ENCODE measurements at regions not wholly inside any gene's neighbourhood (a gene's known extent, or its start where the extent isn't known, plus 50 kb on each side); places are given as distances from the start of the nearest gene placed in this dataset.
A peak's percentile ranks its signal among the peaks of the same experiment; 100 is the strongest.

DNA sequence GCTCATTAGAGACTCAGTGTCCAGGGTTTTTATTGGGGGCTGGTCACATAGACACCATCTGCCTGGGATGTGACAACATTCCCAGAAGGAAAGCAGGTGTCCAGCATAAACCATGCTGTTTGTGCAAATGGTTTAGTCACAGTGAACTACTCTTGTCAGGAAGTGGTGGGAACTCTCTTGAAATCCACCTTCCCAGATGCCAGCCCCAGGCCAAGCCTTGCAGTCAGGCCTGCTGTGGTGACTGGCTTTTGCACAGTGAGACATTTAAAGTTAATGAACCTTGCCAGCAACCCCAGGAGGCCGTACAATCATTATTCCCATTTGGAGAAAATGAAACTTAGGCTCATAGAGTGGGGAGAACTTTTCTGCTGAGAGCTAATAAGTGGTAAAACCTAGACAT, 242.5 kb upstream of the KCNG1 start:
- no peak for DNase-seq

DNA sequence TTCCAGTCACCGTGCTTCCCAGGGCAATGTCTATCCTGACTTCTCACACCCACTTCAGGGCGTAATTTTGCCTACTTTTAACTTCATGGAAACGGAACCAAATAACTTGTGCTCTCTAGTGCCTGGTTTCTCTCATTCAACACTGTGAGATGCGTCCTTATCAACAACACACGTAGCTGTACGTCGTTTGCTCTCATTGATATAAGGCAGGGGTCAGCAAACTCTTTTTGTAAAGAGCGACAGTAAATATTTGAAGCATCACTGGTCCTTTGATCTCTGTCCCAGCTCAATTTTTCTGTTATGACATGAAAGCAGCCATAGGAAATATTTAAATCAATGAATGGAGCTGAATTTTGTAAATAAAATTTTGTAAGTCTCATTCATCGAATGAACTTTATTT, 239.3 kb upstream of the KCNG1 start:
- no peak for DNase-seq

DNA sequence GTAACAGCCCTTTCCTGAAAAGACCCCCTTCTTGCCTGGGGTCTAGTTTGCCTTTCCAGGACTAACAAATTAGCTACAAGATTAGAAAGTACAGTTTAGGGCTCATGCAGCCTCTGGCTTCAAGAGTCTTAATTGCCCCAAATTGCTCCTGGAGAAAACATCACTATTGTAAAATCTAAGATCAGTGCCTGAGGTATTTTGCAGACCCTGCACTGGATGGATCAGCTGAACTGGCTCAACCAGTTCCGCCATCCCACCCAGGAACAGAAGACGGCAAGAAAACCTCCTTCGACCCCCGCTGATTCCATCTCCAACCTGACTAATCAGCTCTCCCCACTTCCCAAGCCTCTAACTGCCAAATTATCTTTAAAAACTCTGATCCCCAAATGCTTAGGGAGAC, 236.5 kb upstream of the KCNG1 start:
- no peak for DNase-seq

DNA sequence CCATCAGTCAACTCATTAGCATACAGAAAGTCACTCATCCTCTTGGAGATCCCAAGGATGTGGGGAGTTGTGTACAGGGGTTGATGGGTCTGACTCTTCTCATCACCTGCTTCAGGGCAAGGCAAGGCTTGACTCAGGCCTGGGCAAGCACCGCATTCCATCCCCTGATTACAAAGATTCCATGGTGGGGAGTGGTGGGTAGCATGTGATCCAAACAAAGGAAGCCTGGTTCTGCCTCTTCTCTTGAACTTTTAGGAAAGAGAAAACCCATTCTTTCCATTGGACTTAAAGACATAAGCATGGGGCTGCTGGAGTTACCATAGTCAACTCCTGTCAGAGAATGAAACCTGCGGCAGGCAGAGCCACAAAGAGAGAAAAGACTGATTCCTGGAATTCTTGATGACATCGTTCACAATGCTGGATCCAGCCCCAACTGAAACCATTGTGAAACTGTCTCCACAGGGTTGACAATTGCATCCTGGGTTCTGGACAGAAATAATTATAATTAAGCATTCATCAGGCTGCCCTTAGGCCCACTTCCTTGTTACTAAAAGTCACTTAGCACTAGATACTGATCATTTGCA, 235.8 kb upstream of the KCNG1 start:
- DNase-seq, result no peak

DNA sequence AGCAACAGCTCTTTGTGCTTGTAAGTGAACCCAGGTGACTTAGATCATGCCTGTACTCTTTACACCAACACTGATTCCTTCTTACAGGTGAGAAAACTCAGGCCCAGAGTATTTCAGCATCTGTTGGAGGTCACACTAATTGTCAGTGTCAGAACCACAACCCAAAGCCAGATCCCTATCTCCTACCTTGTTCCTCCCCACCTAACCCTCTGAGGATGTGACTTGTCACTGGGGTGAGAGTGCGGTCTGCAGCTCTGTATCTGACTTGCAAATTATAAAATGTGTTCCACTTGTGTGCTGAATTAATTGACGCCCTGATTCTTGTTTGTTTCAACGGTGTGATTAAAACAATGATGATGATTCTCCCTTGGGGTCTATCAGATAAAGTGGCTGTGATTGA, 232.5 kb upstream of the KCNG1 start:
- DNase-seq, result no peak

DNA sequence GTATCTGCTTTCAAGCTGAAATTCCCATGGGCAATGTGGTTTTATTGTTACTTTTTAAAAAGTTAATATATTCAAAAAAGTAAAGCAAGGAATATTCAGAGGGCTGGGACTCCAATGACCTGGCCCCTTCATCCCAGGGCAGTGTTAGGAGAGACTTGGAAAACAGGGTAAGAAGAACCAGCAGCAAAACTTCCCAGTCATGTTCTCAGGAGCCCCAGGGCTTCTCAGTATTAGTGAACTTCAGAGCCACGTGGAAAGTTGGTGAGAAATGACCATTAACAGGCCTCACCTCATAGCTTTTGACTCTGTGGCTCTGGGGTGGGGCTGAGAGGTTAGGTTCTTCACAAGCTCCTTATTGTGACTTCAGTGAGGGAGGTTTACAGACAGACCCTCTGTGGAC, 230.4 kb upstream of the KCNG1 start:
- DNase-seq, result no peak

DNA sequence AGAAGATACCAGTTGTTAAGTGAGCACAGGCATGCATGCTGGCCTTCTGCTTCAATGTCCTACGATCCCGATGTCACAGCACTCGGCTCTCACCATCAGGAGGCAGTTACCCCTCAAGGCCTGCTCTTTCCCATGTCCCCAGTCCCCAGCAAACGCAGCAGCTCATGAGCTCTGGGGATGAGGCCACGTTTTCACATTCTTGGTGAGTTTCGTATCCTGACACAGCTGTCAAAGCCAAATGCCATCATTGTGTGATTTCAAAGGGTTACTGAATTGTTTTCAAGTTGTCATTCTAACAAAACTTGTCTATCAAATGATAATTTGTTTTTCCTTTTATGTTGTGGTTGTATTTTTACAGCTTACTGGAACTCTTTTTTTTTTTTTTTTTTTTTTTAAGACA, 226.9 kb upstream of the KCNG1 start:
- DNase-seq, result no peak

DNA sequence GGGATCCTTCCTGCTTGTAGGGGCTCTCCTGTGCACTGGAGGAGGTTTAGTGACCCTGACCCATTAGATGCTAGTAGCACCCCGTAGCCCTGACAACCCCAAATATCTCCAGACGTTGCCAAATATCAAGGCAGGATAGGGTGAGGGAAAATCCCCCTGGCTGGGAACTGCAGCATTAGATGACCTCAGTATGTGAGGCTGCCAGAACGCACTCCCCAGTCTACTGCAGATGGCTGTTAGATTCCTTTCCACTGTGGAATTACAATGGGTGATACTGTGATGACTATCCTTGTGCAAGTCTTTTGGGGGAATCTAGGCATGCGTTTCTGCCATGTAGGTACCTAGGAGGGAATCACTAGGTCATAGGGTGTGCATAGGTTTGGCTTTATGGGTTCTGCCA, 226.3 kb upstream of the KCNG1 start:
- no peak for DNase-seq

DNA sequence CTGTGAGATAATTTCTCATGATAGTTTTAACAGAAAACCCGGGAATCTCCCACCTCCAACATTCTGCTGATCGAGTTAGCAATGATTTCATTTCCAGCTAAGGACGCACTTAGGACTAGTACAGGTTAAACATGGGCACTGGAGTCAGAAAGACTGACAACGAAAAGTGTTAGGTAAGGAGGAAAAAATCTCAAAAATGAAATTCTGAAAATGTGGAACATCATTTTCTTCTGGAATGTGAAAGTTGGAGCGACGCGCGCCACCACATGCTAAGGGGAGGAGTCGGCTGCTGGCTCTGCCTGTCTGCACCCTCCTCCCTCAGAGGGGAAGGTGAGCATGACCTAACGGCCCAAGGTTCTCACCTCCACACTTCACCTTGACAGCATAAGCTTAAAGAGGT, 221.6 kb upstream of the KCNG1 start:
- DNase-seq, result no peak

DNA sequence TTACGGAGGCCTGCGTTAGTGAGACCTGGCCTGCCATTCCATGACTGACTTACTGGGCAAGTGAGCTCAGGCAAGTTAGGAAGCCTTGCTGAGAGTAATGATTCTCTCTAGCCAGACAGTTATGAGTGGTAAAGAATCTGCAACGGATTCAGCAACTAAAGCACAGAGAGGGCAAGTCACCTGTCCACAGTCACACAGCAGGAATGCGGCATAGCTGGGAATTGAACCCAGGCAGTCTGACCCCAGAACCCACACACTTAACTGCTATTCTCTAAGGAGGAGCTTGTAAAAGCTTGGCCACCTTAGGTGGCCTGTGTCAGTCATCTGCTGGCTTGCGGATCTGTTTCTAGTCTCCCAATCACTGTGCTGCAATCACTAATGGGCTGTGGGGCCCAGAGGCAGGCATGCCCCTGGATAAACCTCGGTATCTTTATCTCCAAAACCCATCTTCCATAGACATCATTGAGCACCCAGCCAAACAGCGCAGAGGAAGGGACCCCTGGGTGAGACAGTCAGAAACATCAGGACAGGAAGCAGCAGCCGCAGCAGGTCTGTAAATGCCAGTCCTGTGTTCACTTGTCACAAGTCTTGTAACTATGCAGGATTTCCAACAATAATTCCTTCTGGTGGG, 215.9 kb upstream of the KCNG1 start:
- DNase-seq, result no peak

DNA sequence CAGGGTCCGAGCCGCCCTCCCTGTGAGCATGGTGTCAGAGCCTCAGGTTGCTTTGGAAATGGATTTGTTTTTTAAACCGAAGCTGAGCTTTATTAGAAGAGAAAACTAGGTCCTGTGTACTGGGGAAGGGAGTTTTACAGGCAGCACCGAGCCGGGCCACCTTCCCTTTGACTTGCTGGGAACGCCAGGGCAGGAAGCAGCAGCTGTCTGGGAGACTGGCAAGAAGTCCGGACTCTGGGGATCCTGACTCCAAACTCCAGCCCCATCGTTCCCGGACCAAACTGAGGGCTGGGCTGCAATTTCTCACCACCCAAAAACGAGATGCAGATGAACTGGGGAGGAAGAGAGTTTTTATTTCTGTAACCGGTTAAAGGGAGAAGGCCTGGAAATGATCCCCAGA, 214.9 kb upstream of the KCNG1 start:
- DNase-seq, result no peak

DNA sequence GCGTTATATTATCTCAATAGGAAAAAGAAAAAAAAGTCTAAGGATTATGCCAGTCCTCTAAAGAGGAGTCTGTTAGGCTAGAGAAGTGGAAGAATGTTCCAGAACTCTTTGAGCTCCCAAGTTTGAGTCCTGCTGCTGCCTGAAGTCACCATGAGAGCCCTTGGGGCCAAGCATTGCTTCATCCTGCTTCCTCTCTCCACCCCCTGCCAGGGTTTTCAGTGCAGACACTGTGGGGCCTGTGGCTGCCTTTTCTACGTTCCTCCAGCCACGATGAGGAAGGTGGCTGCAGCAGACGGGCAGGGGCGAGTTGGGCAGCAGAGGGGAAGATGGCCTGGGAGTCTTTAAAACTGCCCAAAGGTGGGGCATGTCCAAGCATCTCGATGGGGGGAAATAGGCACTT, 214.4 kb upstream of the KCNG1 start:
- DNase-seq, result no peak

DNA sequence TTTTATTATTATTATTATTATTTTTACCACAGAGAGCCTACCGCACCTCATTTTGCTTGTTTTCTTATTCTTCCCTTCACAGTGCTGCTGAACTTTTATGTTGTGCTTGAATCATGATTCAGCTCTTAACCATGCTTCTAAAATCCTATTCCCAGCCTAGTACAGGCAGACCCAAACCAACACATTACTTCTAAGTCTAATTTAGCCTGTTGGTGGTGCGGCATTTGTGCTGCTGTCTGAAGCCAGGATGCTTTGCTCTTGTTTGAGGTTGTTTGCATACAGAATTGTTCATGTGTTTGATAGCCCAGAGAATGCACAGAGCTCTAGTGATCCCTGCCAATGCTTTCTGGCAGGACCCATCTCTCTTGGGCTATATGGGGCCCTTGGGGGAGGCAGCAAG, 213.5 kb upstream of the KCNG1 start:
- DNase-seq, result no peak

DNA sequence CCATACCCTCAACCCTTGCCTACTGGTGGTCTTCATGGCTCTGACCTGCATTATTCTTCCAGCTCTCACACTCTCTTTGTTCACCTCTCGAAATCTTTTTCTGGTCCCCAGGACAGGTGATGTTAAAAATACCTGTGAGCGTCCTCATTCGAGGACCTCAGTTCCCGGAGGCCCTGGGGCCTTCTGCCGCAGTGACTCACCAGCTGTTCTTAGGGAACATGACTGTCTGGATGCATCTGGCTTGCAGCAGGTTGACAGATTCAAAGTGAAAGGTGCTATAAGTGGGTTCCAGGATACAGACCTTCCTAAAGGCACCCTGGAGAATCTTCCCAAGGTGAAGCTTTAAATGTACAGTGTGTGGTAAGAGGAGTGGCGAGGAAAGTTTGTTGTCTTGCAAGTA, 210.4 kb upstream of the KCNG1 start:
- DNase-seq, result no peak

DNA sequence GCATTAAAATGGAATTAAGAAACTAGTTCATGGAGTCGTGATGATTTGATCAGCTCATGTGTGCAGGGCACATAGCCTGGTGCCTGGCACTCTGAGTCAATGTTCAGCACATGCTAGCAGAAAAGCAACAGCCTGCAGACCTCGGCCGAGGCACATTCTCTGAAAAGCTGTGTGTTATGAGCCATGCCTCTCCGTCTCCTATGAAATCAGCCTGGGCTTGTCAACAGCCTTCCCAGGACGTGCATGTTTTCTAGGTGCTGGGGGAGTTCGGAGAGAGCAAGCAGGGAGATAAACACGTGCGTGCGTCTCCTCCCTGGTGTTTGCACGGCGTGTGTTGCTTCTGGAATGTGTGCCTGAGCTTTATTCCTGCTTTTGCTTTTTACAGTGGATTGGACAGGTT, 207.8 kb upstream of the KCNG1 start:
- no peak for DNase-seq

DNA sequence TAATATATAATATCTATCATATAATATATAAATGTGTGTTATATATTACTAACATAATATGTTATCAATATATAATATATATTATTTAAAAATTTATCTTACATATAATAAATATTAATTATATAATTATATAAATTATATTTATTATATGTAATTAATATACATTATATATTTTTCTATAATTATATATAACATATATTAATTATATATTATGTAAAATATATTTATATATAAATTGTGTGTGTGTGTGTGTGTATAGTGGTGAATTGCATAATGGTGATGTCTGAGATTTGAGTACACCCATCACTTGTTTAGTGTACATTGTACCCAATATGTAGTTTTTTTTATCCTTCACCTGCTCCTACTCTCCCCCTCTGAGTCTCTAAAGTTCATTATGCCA, 205.9 kb upstream of the KCNG1 start:
- no peak for DNase-seq

DNA sequence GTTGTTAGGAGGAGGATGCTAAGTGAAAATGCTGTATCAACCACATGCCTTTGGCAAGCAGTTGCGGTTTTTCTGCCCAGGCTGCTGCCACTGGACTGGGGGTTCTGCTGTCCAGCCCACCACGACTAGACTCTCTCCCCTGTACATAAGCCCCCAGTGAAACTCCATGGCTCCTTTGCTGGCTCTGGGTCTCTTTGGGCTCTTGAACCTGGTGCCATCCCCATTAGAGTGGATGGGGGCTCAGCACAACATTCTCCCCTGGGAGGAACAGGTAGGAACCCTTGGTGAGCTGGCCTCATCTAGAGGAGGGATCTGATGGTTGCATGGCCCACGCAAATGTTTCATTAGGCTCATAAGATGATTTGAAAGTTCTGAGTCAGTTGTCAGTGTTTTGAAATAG, 204.8 kb upstream of the KCNG1 start:
- DNase-seq, result no peak

DNA sequence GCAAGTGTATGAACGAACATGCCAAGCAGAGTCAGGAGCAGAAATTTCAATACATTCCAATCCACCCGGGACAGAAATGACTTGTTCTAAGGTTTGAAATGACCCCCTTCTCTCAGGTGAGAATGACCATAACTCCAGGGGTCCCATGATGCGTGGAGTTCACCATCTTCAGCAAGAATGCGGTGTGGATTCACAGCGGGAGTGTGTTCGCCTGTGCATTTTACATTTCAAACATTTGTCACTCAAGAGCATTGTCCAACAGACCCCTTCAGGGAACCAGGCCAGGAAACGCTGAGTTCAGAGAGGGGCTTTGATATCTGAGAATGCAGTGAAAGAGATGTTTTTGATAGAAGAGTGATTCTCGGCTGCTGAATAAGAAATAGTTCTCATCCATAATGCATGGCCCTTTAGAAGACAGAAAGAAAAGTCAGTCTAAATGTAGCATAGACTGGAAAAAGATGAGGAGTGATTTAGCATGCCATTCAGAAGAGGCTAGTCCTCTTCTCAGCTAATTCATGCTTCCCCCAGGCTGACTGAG, 200.3 kb upstream of the KCNG1 start:
- DNase-seq, result no peak

DNA sequence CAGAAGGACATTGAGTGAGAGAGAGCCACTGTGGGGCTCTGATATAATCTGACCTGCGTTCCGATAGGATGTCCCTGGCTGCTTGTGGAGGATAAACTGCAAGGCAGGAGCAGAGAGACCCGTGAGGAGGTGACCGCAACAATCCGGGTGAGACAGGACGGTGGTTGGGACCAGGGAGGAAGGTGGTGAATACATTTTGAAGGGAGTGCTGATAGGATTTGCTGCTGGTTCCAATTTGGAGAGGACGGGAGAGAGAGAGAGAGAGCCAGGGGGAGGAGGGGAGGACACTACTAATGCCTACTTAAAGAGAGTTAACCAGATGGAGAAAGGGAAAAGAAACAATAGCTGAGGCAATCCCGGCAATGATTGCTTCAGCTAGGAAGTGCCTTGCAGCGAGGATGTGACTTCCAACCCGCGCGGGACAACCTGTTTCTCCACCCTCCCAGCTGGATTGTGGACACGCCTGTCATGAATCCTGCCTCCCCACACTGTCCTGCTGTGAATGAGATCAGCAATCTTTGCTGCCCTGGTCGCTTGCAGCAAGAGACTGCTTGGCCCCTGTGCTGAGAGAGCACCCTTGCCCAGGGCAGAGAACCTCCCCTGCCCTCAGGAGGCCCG, 199.0 kb upstream of the KCNG1 start:
- no peak for DNase-seq

DNA sequence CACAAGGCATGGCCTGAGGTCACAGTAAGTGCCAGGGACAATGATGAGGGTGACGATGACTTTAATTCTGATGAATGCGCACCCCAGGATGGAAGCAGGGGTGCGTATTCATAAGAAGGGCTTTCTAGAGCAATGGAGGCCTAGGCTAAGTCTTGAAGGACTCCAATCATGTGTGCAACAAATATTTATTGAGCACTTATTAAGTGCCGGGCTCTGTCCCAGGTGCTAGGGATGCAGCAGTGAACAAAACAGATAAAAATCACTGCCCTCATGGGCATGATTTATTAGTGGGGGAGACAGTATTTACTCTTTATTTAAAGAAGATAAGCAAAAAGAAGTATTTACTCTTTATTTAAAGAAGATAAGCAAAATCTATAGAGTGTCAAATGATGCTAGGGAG, 198.2 kb upstream of the KCNG1 start:
- no peak for DNase-seq

DNA sequence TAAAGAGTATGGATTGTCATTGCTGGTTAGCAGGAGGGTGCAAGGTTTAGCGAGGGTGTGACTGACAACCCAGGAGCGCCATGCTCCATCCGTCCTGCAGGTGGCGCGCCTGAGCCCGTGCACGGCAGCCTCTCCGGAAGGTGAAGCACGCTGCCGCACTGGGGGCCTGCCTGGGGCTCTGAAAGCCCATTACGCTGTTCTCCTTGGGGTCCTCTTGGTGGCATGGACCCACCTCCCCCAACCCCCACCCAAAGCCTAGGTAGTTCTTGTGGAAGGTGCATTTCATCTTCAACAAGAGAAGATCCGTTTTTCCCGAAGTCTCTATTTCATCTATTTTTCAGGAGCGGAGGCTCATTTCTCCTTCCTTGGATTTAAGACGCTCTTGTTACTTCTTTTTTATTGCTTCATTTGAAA, 197.4 kb upstream of the KCNG1 start:
- DNase-seq, result peak in 1 of 2 donors; percentile 0

DNA sequence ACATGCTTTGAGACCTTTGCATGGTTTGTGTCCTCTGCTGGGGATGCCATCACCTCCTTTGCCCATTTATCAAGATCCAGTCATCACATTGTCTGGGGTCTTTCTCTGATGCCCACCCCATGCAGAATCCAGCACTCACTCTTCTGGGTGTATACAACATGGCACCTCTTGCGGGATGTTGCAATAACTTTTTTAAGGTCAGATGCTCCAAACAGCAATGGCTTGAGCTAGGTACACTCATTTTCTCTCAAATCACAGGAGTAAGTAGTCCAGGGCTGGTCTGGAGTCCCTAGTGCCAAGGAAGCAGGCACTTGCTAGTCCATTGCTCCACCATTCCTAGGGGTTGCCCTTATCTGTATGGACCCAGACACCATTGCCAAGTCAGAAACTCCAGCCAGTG, 196.6 kb upstream of the KCNG1 start:
- no peak for DNase-seq

DNA sequence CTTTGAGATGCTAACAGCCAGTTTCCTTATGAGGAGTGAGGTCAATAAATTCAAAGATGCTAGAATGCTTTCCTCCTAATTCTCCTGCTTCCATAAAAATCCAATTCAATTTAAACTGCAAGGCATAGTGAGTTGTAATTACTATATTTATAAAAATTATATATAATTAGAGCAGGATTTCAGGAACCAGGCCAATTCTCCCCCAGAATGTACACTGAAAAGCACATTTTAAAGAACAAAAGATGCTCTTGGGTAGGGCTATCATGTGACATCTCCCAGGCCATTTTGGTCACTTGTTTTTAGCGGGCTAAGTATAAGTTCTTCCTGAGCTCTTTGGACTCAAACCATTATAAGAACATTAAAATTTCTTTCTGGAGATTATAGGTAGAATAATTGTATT, 195.7 kb upstream of the KCNG1 start:
- DNase-seq, result no peak

DNA sequence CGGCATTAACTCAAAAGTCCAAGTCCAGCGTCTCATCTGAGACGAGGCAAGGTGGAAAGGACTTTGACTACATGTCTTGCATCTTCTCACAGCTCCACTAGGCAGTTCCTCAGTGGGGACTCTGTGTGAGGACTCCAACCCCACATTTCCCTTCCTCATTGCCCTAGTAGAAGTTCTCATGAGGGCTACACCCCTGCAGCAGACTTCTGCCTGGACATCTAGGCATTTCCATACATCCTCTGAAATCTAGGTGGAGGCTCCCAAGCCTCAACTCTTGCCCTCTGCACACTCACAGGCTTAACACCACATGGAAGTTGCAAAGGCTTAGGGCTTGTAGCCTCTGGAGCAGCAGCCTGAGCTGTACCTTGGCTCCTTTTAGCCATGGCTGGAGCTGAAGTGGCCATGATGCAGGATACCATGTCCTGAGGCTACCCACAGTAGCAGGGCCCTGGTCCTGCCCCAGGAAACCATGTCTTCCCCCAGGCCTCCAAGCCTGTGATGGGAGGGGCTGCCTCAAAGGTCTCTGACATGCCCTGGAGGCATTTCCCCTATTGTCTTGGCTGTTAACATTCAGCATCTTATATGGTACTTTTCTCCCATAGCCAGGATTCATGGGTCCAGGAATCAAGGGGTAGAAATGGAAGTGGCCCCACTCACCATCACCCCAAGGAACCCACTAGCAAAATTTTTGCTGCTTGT, 194.6 kb upstream of the KCNG1 start:
- no peak for DNase-seq

Measured in bone marrow (tissue), 2 donors.